H1 (cell line): ENCODE measurements at regions not wholly inside any gene's neighbourhood (a gene's known extent, or its start where the extent isn't known, plus 50 kb on each side); places are given as distances from the start of the nearest gene placed in this dataset.

Experiments
- PHF8 ChIP-seq: fragments of 200-600 bp; sonication (generic); conservative IDR thresholded peaks from 2 replicates; pipeline ENCODE4 v1.7.1; 2012; ENCODE audit warnings: low read depth, mild to moderate bottlenecking, inconsistent platforms, low read length, moderate library complexity
- YY1 ChIP-seq: IDR thresholded peaks from 2 replicates; pipeline ENCODE4 v1.6.1; 2011; ENCODE audit warnings: low read depth, mild to moderate bottlenecking, low read length

DNA sequence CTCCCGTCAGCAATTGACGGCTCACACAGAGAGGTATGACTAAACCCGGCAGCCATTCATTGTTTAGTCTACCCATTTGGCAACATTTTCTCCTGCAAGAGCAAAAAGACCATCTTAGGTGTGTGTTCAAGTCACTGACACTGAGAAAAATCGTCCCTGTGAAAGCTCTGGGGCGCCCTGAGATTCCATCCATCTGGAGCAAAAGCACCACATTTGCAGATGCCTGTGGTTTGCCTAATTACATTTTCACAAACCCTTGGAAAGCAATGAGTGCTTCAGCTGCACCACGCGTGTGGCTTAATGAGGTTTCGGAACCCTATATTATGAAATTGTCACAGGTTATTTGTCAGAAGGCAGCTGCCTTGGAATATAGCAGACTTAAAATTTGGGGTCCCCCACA, 110.7 kb upstream of the PTPRM start (continued):
- TF ChIP-seq PHF8 (no peak), YY1 (no peak)
